Nephron (organoid): ENCODE measurements at regions not wholly inside any gene's neighbourhood (a gene's known extent, or its start where the extent isn't known, plus 50 kb on each side); places are given as distances from the start of the nearest gene placed in this dataset.

ENCODE experiments used
- H3K27ac Mint-ChIP-seq, 3 experiments: 2 replicates each; pipeline ENCODE4 v1.8.0; 2020; ENCODE audit warnings: mixed read lengths in 3 of 3, mild to moderate bottlenecking in 2 of 3, moderate library complexity in 1 of 3
- H3K27me3 Mint-ChIP-seq: 2 replicates; pipeline ENCODE4 v1.8.0; 2021; ENCODE audit warnings: low read depth, mild to moderate bottlenecking, moderate library complexity, mixed read lengths
- H3K36me3 Mint-ChIP-seq: 2 replicates; pipeline ENCODE4 v1.8.0; 2020; ENCODE audit warnings: low read depth, mixed read lengths
- H3K4me1 Mint-ChIP-seq: 2 replicates; pipeline ENCODE4 v1.8.0; 2020; ENCODE audit warnings: mixed read lengths
- H3K4me3 Mint-ChIP-seq, 3 experiments: 2 replicates each; pipeline ENCODE4 v1.8.0; 2020; ENCODE audit warnings: mild to moderate bottlenecking in 3 of 3, mixed read lengths in 3 of 3, moderate library complexity in 2 of 3
- H3K9me3 Mint-ChIP-seq: 2 replicates; pipeline ENCODE4 v1.8.0; 2020; ENCODE audit warnings: mixed read lengths
- CTCF ChIP-seq, 3 experiments: fragments of 200-600 bp; sonication (generic); IDR thresholded peaks; one replicate each; pipeline ENCODE4 v1.5.0; 2021; ENCODE audit warnings: antibody characterized with exemption in 3 of 3; ENCODE audit not compliant: unreplicated experiment in 3 of 3

GRCh38 chr6:23855497-23856116 is 270.4 kb upstream of the NRSN1 start:
- Mint-ChIP-seq H3K4me3 (no peak overlapping the region), H3K36me3 (no peaks in the 10 kb centered on the region), H3K9me3 (peaks cover 5% of the 10 kb centered on the region), H3K27me3 (peaks cover 4% of the 10 kb centered on the region), H3K4me1 (peaks cover 9% of the 10 kb centered on the region), H3K27ac (no peak overlapping the region)
- TF ChIP-seq CTCF (IDR thresholded peaks at IDR 0.05; ENCODE audit: unreplicated experiment in 3 of 3), result no peak

- H3K27me3 Mint-ChIP-seq, result no peaks in the 10 kb centered on the region
- H3K27ac Mint-ChIP-seq, result no peak overlapping the region
- no peak overlapping the region for H3K4me3 Mint-ChIP-seq
- peaks cover 8% of the 10 kb centered on the region for H3K9me3 Mint-ChIP-seq
- H3K36me3 Mint-ChIP-seq, result no peaks in the 10 kb centered on the region
- TF ChIP-seq CTCF (IDR thresholded peaks at IDR 0.05; ENCODE audit: unreplicated experiment in 3 of 3), result no peak
- peaks cover 15% of the 10 kb centered on the region for H3K4me1 Mint-ChIP-seq
Measured at GRCh38 chr6:23870496-23870895, 255.5 kb upstream of the NRSN1 start.

GRCh38 chr6:23873161-23873560 is 252.9 kb upstream of the NRSN1 start:
- Mint-ChIP-seq H3K9me3 (no peaks in the 10 kb centered on the region), H3K4me3 (no peak overlapping the region), H3K36me3 (no peaks in the 10 kb centered on the region), H3K27ac (no peak overlapping the region), H3K4me1 (peaks cover 17% of the 10 kb centered on the region), H3K27me3 (no peaks in the 10 kb centered on the region)
- TF ChIP-seq CTCF (IDR thresholded peaks at IDR 0.05; ENCODE audit: unreplicated experiment in 3 of 3), result no peak

GRCh38 chr6:23875006-23875405 is 251.0 kb upstream of the NRSN1 start:
- Mint-ChIP-seq H3K9me3 (no peaks in the 10 kb centered on the region), H3K4me3 (no peak overlapping the region), H3K27me3 (no peaks in the 10 kb centered on the region), H3K4me1 (peaks cover 17% of the 10 kb centered on the region), H3K36me3 (no peaks in the 10 kb centered on the region), H3K27ac (peak overlapping the region; percentile 9 to 61 (median 28))
- TF ChIP-seq CTCF (IDR thresholded peaks at IDR 0.05; ENCODE audit: unreplicated experiment in 3 of 3), result no peak

- Mint-ChIP-seq H3K4me1 (peaks cover 9% of the 10 kb centered on the region), H3K27me3 (no peaks in the 10 kb centered on the region), H3K27ac (no peak overlapping the region), H3K9me3 (no peaks in the 10 kb centered on the region), H3K36me3 (no peaks in the 10 kb centered on the region), H3K4me3 (no peak overlapping the region)
- no peak for TF ChIP-seq CTCF (IDR thresholded peaks at IDR 0.05; ENCODE audit: unreplicated experiment in 3 of 3)
Measured at GRCh38 chr6:23879816-23880215, 246.2 kb upstream of the NRSN1 start.

GRCh38 chr6:23890543-23891227 is 235.3 kb upstream of the NRSN1 start:
- no peak overlapping the region for H3K27ac Mint-ChIP-seq
- H3K36me3 Mint-ChIP-seq, result no peaks in the 10 kb centered on the region
- no peak for TF ChIP-seq CTCF (IDR thresholded peaks at IDR 0.05; ENCODE audit: unreplicated experiment in 3 of 3)
- H3K9me3 Mint-ChIP-seq, result peaks cover 3% of the 10 kb centered on the region
- H3K4me3 Mint-ChIP-seq, result no peak overlapping the region
- H3K27me3 Mint-ChIP-seq, result no peaks in the 10 kb centered on the region
- peaks cover 5% of the 10 kb centered on the region for H3K4me1 Mint-ChIP-seq
